ENCODE measurements at regions not wholly inside any gene's neighbourhood (a gene's known extent, or its start where the extent isn't known, plus 50 kb on each side); places are given as distances from the start of the nearest gene placed in this dataset.

GRCh38 chr10:47076949-47077361, 165.7 kb downstream of the PTPN20 start:
- Histone ChIP-seq H3K27me3 (ENCODE audit: insufficient read depth, low read depth, low read length) (no peaks in the 10 kb centered on the region), H3K4me3 (ENCODE audit: low read length) (no peak overlapping the region), H4K20me1 (ENCODE audit: insufficient read depth) (no peaks in the 10 kb centered on the region), H3K4me2 (ENCODE audit: low read length) (no peak overlapping the region), H3K9me2 (ENCODE audit: insufficient read depth, low read length) (no peaks in the 10 kb centered on the region), H3K9me3 (ENCODE audit: low read length) (no peaks in the 10 kb centered on the region), H3K27ac (ENCODE audit: low read length) (no peak overlapping the region), H2AFZ (ENCODE audit: low read depth, low read length) (no peak overlapping the region), H3K9ac (ENCODE audit: low read length) (no peak overlapping the region), H3K36me3 (ENCODE audit: insufficient read depth, low read length) (no peaks in the 10 kb centered on the region), H3F3A (ENCODE audit: insufficient read depth, low read length, poor library complexity, severe bottlenecking) (no peaks in the 10 kb centered on the region), H3K79me2 (replicated peaks; ENCODE audit: insufficient read depth, low read length) (no peaks in the 10 kb centered on the region)
- TF ChIP-seq, protein P1, sequence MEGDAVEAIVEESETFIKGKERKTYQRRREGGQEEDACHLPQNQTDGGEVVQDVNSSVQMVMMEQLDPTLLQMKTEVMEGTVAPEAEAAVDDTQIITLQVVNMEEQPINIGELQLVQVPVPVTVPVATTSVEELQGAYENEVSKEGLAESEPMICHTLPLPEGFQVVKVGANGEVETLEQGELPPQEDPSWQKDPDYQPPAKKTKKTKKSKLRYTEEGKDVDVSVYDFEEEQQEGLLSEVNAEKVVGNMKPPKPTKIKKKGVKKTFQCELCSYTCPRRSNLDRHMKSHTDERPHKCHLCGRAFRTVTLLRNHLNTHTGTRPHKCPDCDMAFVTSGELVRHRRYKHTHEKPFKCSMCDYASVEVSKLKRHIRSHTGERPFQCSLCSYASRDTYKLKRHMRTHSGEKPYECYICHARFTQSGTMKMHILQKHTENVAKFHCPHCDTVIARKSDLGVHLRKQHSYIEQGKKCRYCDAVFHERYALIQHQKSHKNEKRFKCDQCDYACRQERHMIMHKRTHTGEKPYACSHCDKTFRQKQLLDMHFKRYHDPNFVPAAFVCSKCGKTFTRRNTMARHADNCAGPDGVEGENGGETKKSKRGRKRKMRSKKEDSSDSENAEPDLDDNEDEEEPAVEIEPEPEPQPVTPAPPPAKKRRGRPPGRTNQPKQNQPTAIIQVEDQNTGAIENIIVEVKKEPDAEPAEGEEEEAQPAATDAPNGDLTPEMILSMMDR (IDR thresholded peaks at IDR 0.05; ENCODE audit: poor library complexity, severe bottlenecking): no peak
- TF ChIP-seq EZH2 (IDR thresholded peaks at IDR 0.05; ENCODE audit: borderline replicate concordance, insufficient read depth, low read length, poor library complexity, severe bottlenecking) (no peak), SMC3 (conservative IDR thresholded peaks at IDR 0.05; ENCODE audit: poor library complexity) (no peak), RAD21 (conservative IDR thresholded peaks at IDR 0.05) (no peak), TAF1 (IDR thresholded peaks at IDR 0.05; ENCODE audit: low read depth) (no peak), EP300 (conservative IDR thresholded peaks at IDR 0.05; ENCODE audit: poor library complexity, severe bottlenecking) (no peak), POLR2AphosphoS5 (IDR thresholded peaks at IDR 0.05) (no peak), MXI1 (conservative IDR thresholded peaks at IDR 0.05; ENCODE audit: poor library complexity, severe bottlenecking) (no peak)
- TF ChIP-seq, protein P2, sequence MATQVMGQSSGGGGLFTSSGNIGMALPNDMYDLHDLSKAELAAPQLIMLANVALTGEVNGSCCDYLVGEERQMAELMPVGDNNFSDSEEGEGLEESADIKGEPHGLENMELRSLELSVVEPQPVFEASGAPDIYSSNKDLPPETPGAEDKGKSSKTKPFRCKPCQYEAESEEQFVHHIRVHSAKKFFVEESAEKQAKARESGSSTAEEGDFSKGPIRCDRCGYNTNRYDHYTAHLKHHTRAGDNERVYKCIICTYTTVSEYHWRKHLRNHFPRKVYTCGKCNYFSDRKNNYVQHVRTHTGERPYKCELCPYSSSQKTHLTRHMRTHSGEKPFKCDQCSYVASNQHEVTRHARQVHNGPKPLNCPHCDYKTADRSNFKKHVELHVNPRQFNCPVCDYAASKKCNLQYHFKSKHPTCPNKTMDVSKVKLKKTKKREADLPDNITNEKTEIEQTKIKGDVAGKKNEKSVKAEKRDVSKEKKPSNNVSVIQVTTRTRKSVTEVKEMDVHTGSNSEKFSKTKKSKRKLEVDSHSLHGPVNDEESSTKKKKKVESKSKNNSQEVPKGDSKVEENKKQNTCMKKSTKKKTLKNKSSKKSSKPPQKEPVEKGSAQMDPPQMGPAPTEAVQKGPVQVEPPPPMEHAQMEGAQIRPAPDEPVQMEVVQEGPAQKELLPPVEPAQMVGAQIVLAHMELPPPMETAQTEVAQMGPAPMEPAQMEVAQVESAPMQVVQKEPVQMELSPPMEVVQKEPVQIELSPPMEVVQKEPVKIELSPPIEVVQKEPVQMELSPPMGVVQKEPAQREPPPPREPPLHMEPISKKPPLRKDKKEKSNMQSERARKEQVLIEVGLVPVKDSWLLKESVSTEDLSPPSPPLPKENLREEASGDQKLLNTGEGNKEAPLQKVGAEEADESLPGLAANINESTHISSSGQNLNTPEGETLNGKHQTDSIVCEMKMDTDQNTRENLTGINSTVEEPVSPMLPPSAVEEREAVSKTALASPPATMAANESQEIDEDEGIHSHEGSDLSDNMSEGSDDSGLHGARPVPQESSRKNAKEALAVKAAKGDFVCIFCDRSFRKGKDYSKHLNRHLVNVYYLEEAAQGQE (IDR thresholded peaks at IDR 0.05; ENCODE audit: borderline replicate concordance): no peak

GRCh38 chr10:47077386-47077785, 166.2 kb downstream of the PTPN20 start:
- H3K36me3 ChIP-seq (ENCODE audit: insufficient read depth, low read length): no peaks in the 10 kb centered on the region
- H2AFZ ChIP-seq (ENCODE audit: low read depth, low read length): no peak overlapping the region
- no peaks in the 10 kb centered on the region for H3F3A ChIP-seq (ENCODE audit: insufficient read depth, low read length, poor library complexity, severe bottlenecking)
- H3K9ac ChIP-seq (ENCODE audit: low read length): no peak overlapping the region
- H3K27me3 ChIP-seq (ENCODE audit: insufficient read depth, low read depth, low read length): no peaks in the 10 kb centered on the region
- H3K4me2 ChIP-seq (ENCODE audit: low read length): no peak overlapping the region
- H3K4me3 ChIP-seq (ENCODE audit: low read length): no peak overlapping the region
- H3K9me2 ChIP-seq (ENCODE audit: insufficient read depth, low read length): no peaks in the 10 kb centered on the region
- no peak overlapping the region for H3K27ac ChIP-seq (ENCODE audit: low read length)
- H4K20me1 ChIP-seq (ENCODE audit: insufficient read depth): no peaks in the 10 kb centered on the region
- H3K9me3 ChIP-seq (ENCODE audit: low read length): no peaks in the 10 kb centered on the region
- no peak for TF ChIP-seq EP300 (conservative IDR thresholded peaks at IDR 0.05; ENCODE audit: poor library complexity, severe bottlenecking)
- TF ChIP-seq POLR2AphosphoS5 (IDR thresholded peaks at IDR 0.05): no peak
- TF ChIP-seq, protein P1 (IDR thresholded peaks at IDR 0.05; ENCODE audit: poor library complexity, severe bottlenecking): no peak
- no peak for TF ChIP-seq RAD21 (conservative IDR thresholded peaks at IDR 0.05)
- TF ChIP-seq, protein P2 (IDR thresholded peaks at IDR 0.05; ENCODE audit: borderline replicate concordance): no peak
- no peak for TF ChIP-seq SMC3 (conservative IDR thresholded peaks at IDR 0.05; ENCODE audit: poor library complexity)
- no peak for TF ChIP-seq MXI1 (conservative IDR thresholded peaks at IDR 0.05; ENCODE audit: poor library complexity, severe bottlenecking)
- TF ChIP-seq TAF1 (IDR thresholded peaks at IDR 0.05; ENCODE audit: low read depth): no peak
- no peak for TF ChIP-seq EZH2 (IDR thresholded peaks at IDR 0.05; ENCODE audit: borderline replicate concordance, insufficient read depth, low read length, poor library complexity, severe bottlenecking)
- H3K79me2 ChIP-seq (replicated peaks; ENCODE audit: insufficient read depth, low read length): no peaks in the 10 kb centered on the region

Data from neural cell (in vitro differentiated cells).